HG02852 (cell line): ENCODE measurements at regions not wholly inside any gene's neighbourhood (a gene's known extent, or its start where the extent isn't known, plus 50 kb on each side); places are given as distances from the start of the nearest gene placed in this dataset.

ENCODE experiments used
- ATAC-seq: cut with Tn5 transposase; IDR thresholded peaks from one replicate; pipeline ENCODE4 v1.9.1; 2021; ENCODE audit warnings: mild to moderate bottlenecking, moderate library complexity; ENCODE audit not compliant: unreplicated experiment

DNA sequence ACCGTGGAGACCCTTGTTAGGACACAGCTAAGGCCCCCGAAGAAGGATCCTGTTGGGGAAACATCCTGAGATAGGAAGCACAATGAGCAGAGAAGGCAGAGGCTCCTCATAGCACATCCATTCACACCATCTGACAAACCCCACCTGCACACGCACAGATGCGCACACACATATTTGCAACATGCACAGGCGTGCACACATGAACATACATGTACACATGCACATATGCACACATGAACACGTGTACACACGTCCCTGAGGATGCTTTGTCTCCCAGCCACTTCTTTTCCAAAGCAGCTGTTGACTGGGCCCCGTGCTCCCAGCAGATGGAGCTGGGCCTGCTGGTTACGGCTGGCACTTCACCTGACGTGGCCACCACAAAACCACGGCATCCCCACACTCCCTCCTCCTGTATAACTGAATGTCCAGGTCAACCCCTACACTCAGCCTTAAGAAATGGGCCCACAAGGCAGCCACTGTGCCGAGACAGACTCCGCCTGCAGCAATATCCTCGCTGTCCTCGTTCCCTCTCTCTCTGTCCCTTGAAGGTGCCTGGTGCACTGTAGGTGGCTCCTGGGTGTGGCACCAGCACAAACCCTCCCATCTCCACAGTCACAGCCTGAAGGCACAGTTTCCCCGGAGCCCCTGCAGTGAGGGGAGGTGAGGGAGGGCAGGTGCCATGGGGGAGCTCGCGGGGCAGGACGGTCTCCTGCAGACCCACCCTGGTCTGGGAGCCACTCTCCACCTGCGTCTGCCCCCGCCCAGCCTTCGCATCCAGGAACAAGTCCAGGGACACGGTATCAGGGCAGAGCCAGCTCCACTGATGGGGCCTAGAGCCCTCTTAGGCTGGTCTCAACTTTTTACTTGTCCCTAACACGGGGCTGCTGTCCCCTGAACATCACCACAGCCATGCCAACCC is 183.0 kb downstream of the RBFOX3 start:
- no peak for ATAC-seq

DNA sequence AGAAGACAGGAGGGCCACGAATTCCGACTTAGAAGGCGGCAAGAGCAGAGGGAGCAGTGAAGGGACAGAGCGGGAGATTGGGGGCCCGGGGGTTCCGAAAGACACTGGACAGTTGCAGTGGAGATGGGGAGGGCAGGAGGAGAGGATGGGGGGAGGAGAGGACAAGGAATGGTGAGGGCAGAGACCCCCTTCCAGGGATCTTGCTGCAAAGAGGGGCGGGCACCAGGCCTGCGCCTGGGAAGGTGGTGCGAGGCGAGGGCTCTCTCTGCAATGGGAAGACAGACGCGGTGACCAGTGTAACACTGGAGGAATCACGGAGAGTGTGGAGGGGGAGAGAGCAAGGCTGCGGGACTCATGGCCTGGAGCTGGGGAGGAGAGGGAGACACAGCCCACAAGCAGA is 185.2 kb downstream of the RBFOX3 start:
- no peak for ATAC-seq

DNA sequence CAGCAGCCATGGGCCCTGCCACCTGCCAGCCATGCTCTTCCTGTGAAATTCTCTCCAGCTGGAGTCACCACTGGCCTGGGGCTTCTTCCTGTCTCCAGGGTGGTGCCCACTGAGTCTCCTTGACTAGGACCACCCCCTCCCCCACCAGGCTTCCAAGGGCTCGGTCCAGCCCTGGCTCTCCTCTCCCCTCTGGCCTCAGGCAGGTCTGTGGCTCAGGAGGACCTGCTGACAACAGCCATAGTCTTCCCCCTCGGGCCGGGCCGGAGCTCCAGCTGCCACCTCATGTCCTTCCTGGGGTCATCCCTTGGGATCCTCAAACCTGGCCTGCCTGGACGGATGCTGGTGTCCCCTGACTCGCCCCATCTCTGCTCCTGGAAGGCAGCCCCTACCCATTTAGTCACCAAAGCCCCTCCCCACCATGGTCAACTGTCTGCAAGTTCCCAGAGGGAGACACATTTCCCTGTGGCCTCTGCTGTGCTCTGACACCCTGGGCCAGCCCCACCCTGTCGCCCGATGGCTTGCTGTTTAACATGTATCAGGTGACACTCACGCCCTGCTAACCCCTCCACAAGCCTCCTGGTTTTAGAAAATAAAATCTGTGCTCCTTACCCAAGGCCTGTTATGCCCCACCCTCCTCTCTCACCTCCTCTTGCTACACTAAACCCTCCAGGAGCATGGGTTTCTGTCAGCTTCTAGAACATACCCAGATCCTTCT is 186.2 kb downstream of the RBFOX3 start:
- ATAC-seq: no peak

DNA sequence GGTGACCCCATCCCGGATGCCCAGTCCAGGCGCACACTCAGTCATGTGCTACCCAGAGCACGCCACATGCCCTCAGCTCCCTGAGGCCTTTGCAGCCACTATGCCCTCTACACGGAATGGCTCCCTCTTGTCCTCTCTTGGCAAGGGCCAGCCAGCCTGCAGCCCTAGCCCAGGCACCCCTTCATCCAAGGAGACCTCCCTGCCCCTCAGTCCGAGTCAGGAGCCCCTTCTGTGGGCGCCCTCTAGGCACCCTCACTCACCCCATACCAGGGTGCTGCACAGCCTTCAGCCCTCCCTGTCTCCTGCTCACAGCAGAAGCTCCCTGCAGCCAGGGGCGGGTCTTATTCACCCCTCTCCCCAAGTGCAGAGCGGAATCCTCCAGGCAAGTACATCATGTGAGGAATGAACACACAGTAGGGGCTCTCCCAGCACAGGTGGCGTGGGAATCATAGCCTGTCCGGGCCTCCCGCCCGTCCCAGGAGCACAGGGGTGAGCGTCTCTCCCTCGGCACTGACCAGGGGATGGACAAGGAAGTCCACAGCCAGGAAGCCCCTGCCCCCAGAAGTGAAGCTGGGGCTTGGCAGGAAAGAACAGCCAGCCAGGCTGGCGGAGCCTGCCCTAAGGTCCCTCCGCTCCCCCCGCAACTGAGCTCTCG is 186.9 kb downstream of the RBFOX3 start:
- ATAC-seq: no peak

DNA sequence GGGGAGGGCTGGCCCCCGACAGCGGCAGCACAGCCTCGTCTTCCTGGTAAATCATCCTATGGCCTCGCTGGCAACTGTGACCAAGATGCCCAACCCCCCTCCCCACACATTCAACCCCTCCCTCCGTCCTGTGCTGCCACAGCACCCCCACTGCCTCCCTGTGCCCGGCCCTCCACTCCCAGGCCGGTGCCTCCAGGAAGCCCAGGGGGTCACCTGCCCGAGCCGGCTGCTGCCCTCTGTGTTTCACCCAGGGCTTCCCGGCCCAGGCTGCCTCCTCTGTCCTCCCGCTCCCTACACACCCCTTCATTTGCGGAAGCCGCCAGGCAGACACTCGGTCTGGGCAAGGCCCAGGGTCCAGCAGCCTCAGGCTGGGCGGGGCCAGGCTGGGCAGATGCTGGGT is 188.6 kb downstream of the RBFOX3 start:
- ATAC-seq: no peak

DNA sequence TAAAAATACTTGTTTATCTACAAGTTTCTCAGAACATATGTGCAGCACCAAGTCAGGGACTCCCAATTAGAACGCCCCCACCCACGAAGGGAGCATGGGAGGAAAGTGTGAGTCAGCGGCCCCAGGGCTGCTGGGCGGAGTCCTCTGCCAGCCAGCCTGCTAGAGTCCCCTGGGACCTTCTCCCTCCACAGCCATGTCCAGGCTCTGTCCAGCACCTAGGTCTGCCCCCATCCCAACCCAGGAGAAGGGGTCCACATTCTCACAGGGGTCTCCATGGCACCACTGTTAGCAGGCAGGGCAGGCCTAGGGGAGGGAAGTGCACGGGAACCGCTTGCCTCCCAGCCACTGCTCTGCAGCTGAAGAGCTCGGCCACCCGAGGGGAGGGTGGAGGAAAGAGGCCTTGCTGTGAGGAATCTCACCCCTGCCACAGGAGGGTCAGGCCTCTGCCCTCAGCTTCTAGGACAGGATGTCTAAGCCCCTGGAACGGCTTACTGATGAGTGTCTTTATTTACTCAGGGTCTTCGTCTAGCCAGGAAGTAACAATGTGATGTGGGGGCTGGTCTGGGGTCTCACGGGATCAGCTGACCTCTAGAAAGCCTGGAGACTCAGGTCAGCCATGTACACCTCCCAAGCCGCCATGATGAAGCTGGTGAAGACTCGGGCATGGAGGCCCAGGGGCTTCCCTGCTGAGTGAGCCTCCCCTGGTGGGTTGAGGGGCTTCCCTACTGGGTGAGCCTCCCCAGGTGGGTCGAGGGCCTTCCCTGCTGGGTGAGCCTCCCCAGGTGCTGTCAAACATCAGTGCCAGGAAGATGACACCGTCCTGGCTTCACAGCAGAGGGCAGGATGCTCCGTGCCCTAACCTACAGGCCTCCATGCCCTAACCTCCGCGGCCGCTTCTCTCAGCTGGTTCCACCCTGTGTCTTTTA is 190.3 kb downstream of the RBFOX3 start:
- no peak for ATAC-seq

DNA sequence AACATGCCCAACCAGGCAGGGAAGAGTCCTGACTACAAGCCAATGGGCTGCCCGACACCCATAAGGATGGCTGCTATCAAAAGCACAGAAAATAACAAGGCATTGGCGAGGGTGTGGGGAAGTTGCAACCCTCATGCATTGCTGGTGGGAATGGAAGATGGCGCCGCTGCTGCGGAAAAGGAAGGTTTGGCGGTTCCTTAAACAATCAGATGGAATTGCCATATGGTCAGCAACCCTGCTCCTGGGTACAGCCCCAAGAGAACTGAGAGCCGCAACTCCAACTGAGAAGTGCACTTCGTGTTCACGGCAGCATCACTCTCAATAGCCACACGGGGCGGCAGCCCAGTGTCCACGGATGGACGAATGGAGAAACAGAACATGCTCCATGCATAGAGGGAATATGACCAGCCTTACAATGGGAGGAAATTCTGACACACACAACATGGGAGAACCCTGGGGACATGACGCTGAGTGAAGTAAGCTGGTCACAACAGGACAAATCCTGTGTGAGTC is 193.3 kb downstream of the RBFOX3 start:
- no peak for ATAC-seq

DNA sequence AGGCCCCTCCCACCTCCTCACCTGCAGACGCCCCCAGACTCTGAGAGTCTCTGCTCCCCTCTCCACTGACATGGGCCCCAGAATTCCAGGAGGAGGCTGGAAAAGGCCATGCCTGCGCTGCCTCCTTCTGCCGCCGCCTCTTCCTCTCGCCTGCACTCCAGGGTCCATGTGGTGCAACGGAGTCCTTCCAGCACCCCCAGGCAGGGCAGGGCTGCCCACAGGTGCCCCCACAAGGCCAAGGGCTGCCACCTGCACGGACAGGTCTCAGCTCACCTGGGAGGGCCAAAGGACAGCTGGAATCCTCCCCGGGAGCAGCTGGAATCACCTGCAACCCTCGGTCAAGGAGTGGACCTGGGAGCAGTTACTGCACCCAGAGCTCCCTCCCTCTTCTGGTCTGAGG is 194.9 kb downstream of the RBFOX3 start:
- ATAC-seq: no peak

DNA sequence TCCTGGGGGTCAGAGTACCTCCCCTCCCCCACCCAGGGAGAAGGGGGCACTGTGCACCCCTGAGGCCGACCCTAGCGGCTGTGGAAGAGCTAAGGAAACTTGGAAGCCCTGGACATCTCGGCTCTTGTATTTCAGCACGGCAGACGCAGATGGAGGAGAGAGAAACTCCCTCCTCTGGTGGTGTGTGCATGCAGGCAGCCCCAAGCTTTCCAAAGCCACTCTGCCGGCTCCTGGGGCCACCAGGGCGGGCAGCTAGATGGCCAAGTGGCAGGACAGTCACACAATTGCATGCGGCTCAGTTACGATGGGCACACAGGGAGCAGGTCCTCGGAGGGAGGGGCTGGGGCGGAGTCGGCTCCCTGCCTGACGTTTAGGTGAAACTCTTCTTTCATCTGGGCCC is 195.5 kb downstream of the RBFOX3 start:
- no peak for ATAC-seq

DNA sequence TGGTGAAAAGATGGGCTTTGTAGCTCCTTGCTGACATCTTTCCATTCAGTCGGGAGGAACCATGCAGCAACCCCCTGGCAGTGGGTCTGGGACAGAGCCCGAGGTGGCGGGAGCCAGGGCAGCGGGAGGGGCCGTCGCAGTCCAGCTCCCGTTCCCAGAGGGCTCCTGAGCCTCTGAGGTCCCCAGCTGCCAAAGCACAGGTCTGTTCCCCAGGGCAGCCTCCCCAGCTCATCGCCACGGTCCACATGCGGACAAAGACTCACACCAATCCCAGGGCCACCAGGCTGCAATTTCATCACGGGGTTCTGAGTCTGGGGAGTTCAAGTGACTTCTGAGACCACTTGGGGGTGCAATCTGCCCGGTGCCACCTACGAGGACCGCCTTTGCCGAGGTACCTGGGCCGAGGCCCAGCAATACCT is 196.0 kb downstream of the RBFOX3 start:
- no peak for ATAC-seq

DNA sequence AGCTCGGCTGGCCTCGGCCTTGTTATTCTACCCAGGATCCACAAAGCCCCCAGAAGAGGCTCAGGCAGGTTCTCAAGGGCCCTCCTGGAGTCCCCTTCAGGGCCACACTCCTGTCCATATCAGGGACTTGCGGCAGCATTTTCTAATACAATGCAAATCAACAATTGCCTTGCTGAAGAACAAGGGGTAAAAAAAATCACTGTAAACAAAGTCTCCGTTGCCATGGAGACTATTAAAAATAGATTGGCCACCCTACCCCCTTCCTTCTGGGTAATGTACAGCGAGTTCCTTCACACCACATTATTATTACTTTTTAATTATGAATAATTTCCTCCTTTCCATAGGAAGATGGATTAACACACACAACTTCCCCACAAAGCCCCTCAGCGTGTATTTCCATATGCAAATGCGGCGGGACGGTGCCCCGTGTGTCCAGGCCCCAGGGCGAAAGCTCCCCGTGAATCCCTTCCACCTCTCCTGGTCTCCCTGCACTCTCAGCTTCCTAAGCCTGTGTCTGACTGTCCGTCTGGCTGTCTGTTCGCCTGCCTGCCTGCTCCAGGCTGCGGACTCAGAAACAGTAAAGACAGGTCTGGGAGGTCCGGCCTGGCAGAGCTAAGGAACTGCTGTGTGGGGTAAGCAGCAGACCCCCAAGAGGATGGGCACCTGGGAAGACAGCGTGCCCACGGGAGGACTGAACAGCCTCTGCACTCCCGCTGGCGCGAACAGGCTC is 196.6 kb downstream of the RBFOX3 start:
- no peak for ATAC-seq

DNA sequence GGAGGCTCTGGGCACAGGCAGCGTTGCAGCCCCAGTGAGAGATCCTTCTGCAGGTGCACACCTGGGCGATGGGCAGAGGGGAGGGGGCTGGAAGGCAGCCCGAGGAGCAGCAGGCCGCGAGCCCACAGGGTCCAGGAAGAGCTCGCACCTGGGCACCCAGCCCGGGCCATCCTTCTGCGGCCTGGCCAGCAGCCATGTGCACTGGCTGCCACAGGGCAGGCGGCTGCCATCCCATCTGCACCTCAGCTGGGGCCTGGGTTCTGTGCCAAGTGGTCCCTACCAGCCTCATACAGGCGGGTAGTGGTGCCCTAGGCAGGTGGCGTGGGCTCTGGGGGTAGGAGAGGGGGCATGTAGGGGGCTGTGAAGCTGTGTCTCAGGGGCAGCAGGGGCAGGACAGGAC is 197.2 kb downstream of the RBFOX3 start:
- ATAC-seq: no peak

DNA sequence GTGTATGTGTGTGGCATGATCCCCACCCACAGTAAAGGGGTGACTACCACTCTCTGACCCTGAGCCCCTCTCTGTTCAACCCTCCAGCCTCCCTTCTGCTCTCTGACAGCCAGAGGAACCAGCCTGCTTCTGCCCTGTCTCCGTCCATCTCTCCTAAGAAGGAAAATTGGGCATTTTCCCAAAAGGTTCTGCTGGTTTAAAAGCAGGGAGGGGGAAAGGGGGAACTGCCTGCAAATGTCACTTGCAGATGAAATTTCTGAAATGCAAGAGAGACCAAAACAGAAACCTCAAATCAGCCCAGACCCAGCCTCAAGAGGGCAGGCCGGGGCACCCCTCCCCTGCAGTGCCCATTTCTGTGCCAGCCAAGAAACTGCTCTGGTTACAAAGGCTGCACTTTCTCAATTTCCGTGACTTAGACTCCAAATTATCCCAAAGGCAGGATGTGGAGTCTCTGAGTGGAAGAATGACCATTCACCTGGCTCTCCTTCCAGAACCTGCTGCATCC is 197.9 kb downstream of the RBFOX3 start:
- no peak for ATAC-seq

DNA sequence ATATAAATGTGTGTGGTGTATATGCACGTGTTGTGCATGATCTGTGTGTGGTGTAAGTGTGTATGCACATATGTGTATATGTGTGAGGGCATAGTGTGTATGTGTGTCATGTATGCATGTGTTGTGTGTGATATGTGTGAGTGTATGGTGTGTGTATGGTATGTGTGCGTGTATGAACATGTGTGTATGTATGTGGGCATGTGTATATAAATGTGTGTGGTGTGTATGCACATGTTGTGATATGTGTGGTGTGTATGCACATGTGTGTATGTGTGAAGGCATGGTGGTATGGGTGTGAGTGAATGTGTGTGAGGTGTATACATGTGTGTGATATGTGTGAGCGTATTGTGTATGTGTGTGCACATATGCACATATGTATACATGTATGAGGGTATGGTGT is 198.7 kb downstream of the RBFOX3 start:
- no peak for ATAC-seq

DNA sequence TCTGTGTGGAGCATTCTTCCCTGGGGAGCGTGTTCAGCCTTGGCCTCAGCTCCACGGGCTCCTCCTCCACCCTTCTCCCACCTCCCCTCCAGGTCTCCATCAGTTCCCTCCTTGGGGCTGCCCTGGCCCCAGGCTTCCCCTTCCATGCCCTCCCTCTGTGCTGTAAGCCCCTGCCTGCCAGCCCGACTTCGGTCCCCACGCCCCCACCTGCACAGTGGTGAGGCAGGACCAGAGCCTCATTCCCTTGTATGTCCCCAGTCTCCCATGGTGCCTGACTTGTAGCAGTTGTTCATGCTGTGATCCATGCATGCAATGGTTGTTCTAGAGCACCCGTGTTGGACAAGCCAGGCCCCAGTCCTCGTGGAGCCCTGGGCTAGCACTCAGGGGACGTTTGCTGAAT is 199.4 kb downstream of the RBFOX3 start:
- ATAC-seq: no peak

DNA sequence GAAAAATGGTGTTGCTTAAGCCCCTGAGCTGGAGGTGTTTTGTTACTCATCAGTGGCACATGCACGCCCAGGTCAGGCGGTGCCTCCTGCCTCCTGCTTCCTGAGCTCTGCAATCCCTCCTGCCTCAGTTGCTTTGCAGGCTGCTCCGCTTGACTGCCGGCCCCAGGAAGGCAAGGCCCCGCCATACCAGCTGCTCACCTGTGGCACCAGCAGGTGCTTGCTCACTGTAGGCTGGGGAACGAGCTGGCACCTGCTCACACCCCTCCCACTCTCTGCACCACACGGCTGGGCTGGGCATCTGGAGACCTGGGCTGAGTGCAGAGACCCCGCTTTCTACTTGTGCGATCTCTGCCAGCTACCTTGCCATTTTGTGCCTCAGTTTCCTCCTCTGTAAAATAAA is 200.2 kb downstream of the RBFOX3 start:
- no peak for ATAC-seq

DNA sequence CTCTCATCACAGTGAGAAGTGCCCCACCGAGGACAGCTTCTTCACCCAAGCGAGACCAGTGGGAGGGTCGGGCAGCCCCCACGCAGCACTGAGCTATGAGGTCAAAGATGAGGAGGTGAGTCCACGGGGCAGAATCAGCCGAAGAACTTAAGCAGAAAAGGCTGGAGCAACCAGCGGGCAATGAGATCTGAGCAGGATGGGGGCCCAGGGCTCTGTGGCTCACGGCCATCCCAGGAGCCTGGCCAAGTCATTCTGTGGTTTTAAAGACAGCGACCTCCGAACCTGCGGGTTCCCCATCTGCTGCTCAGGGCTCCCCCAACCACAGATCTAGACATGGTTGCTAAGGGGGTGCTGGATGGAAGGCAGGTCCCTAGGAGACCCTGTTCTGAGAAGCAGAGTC is 202.6 kb downstream of the RBFOX3 start:
- ATAC-seq: no peak

DNA sequence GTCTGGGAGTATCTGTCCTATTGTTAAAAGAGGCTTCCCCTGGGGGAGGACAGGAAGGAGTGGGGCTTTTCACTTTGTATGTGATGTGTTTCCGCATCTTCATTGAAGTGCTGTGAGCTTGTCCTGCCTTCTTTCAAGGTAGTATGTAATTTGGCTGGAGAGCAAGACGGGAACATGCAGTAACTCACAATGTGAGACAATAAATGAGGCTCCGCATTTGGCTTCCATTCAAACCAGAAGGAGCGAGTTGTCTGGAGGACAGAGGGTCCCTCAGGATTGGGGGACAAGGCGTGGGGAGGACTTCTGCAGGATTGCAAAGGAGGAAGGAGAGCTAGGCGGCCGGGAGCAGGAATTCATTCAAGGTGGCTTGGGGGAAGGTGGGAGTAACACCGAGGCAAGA is 203.5 kb downstream of the RBFOX3 start:
- no peak for ATAC-seq

DNA sequence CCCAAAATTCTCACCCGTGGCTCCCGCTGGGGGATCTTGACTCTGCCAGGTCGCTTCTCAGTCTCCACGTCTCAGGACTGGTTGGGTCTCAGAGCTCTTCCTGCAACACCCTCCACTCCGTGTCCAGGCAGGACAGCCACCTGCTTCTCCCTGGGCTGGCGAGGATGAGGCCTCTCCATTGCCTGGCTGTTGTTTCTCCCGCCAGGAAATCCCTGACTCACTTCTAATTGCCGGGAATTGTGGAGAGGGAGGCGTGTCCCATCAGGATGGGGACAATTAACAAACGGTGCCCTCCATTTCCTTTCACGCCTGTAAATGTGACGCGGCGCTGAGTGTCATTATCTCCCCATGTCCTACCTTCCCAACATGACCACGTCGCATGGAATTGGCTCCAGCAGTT is 204.5 kb downstream of the RBFOX3 start:
- ATAC-seq: no peak

DNA sequence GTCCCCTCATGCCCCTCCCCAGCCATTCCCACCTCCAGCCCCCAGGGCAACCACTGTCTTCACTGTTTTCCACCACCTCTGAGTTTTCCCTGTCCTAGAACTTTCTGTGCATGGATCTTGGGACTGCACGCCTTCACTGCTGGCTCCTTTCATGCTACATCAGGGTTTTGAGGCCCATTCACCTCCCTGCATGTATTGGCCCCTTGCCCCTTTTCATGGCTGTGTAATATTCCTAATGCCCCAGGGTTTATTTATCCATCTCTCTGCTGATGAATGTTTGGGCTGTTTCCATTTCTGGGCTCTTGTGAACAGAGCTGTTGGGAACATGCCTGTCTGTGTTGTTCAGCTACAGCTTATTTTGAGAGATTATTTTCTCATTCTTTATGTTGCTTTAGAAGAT is 205.0 kb downstream of the RBFOX3 start:
- ATAC-seq: no peak
